H1 (cell line): ENCODE measurements at regions not wholly inside any gene's neighbourhood (a gene's known extent, or its start where the extent isn't known, plus 50 kb on each side); places are given as distances from the start of the nearest gene placed in this dataset.

ENCODE experiments used
- CTCF ChIA-PET: fragments of 300-600 bp; sonication (Branson Sonifier 250); formaldehyde crosslinking; loops from one replicate; lab custom pipeline; 2021; ENCODE audit not compliant: partially characterized antibody; lab: Charles Lee
- POLR2A ChIA-PET: fragments of 300-600 bp; sonication (Branson Sonifier 250); formaldehyde crosslinking; loops from one replicate; lab custom pipeline; 2021; ENCODE audit warnings: inconsistent platforms; ENCODE audit not compliant: partially characterized antibody; lab: Charles Lee
- DNase-seq, 2 experiments: peaks; one replicate each; pipeline versions ENCODE4 v3.0.0 to v3.0.0-alpha.2; 2010 to 2022; ENCODE audit warnings: low spot score in 2 of 2, low read depth in 1 of 2, mixed read lengths in 1 of 2
- FAIRE-seq: peaks from 2 replicates; lab custom pipeline; 2011; peaks lifted over from hg19 to GRCh38; lab: Jason Lieb, UNC
- H2AFZ ChIP-seq: 2 replicates; pipeline ENCODE4 v1.8.1; 2012; ENCODE audit warnings: low read length, inconsistent platforms
- H2AK5ac ChIP-seq: 2 replicates; pipeline ENCODE4 v1.6.1; 2013; ENCODE audit warnings: low read depth, low read length
- H2BK120ac ChIP-seq: replicated peaks from 2 replicates; pipeline ENCODE3; 2013; ENCODE audit warnings: low read depth, low read length, inconsistent platforms
- H2BK12ac ChIP-seq: 2 replicates; pipeline ENCODE4 v1.6.1; 2013; ENCODE audit warnings: low read depth, low read length
- H2BK15ac ChIP-seq: 2 replicates; pipeline ENCODE4 v1.6.1; 2013; ENCODE audit warnings: low read length
- H2BK20ac ChIP-seq: 2 replicates; pipeline ENCODE4 v1.6.1; 2013; ENCODE audit warnings: low read length
- H2BK5ac ChIP-seq: 2 replicates; pipeline ENCODE4 v1.6.1; 2013; ENCODE audit warnings: low read depth, low read length
- H3K14ac ChIP-seq: 2 replicates; pipeline ENCODE4 v1.6.1; 2013; ENCODE audit warnings: inconsistent platforms; ENCODE audit not compliant: insufficient read length
- H3K18ac ChIP-seq: 2 replicates; pipeline ENCODE4 v1.6.1; 2013; ENCODE audit warnings: low read length; ENCODE audit errors: extremely low read depth
- H3K23ac ChIP-seq: 2 replicates; pipeline ENCODE4 v1.6.1; 2013; ENCODE audit warnings: inconsistent platforms; ENCODE audit not compliant: insufficient read length
- H3K23me2 ChIP-seq: 2 replicates; pipeline ENCODE4 v1.6.1; 2013; ENCODE audit warnings: low read depth, low read length
- H3K27ac ChIP-seq: 2 replicates; pipeline ENCODE4 v1.6.1; 2011; ENCODE audit warnings: low read depth, low read length, inconsistent platforms
- H3K27me3 ChIP-seq, 4 experiments: replicated peaks in 1 of 4; 1 replicate in 1 of 4; 2 replicates in 3 of 4; pipeline versions ENCODE4 v1.6.1 to v1.8.1; 2011 to 2013; ENCODE audit warnings: low read length in 3 of 4, mild to moderate bottlenecking in 3 of 4, inconsistent platforms in 2 of 4, mixed read lengths in 2 of 4, moderate library complexity in 1 of 4; ENCODE audit not compliant: control insufficient read depth in 3 of 4, insufficient read depth in 3 of 4; ENCODE audit errors: extremely low read depth in 1 of 4
- H3K36me3 ChIP-seq, 4 experiments: 2 replicates each; pipeline versions ENCODE4 v1.6.1 to v1.8.1; 2011 to 2013; ENCODE audit warnings: mild to moderate bottlenecking in 4 of 4, low read length in 3 of 4, moderate library complexity in 2 of 4, control low read depth in 1 of 4, inconsistent platforms in 1 of 4; ENCODE audit not compliant: insufficient read depth in 4 of 4, control insufficient read depth in 2 of 4
- H3K4ac ChIP-seq: replicated peaks from 2 replicates; pipeline ENCODE3; 2013; ENCODE audit warnings: low read length, low read depth, mixed read lengths, inconsistent platforms; ENCODE audit not compliant: insufficient read length
- H3K4me1 ChIP-seq, 4 experiments: replicated peaks in 1 of 4; 1 replicate in 1 of 4; 2 replicates in 3 of 4; pipeline versions ENCODE4 v1.6.1 to v1.8.1; 2011 to 2013; ENCODE audit warnings: low read length in 3 of 4, inconsistent platforms in 2 of 4, mixed read lengths in 1 of 4; ENCODE audit not compliant: insufficient read depth in 4 of 4, control insufficient read depth in 3 of 4
- H3K4me2 ChIP-seq, 2 experiments: 2 replicates each; pipeline versions ENCODE4 v1.6.1 to v1.8.1; 2011 to 2013; ENCODE audit warnings: low read depth in 2 of 2, low read length in 2 of 2, control low read depth in 1 of 2, inconsistent platforms in 1 of 2, mild to moderate bottlenecking in 1 of 2; ENCODE audit not compliant: insufficient read depth in 1 of 2
- H3K4me3 ChIP-seq, 4 experiments: fragments of 200-600, 300-600 bp in 1 of 4; sonication (generic), shearing (Covaris generic), sonication (Bioruptor Twin) in 1 of 4; 2 replicates each; pipeline versions ENCODE4 v1.5.1 to v1.8.1; 2011 to 2016; ENCODE audit warnings: low read length in 4 of 4, low read depth in 3 of 4, control low read depth in 2 of 4, inconsistent platforms in 2 of 4, mild to moderate bottlenecking in 2 of 4, mixed read lengths in 1 of 4, moderate library complexity in 1 of 4; ENCODE audit not compliant: insufficient read depth in 2 of 4; ENCODE audit errors: extremely low read depth in 1 of 4
- H3K56ac ChIP-seq: replicated peaks from 2 replicates; pipeline ENCODE3; 2013; ENCODE audit warnings: low read depth, mild to moderate bottlenecking, mixed read lengths, low read length, inconsistent platforms; ENCODE audit not compliant: insufficient read length
- H3K79me1 ChIP-seq: 2 replicates; pipeline ENCODE4 v1.6.1; 2013; ENCODE audit warnings: low read depth, low read length, control low read depth
- H3K79me2 ChIP-seq, 2 experiments: 2 replicates each; pipeline versions ENCODE4 v1.6.1 to v1.8.1; 2012 to 2013; ENCODE audit warnings: low read length in 2 of 2, mild to moderate bottlenecking in 2 of 2, inconsistent platforms in 1 of 2; ENCODE audit not compliant: insufficient read depth in 2 of 2, control insufficient read depth in 1 of 2
- H3K9ac ChIP-seq, 4 experiments: replicated peaks in 1 of 4; 1 replicate in 1 of 4; 2 replicates in 3 of 4; pipeline versions ENCODE4 v1.6.1 to v1.8.1; 2011 to 2013; ENCODE audit warnings: low read depth in 3 of 4, low read length in 3 of 4, control low read depth in 2 of 4, mild to moderate bottlenecking in 2 of 4, moderate library complexity in 2 of 4, inconsistent platforms in 1 of 4; ENCODE audit errors: extremely low read depth in 1 of 4
- H3K9me3 ChIP-seq, 2 experiments: 2 replicates each; pipeline versions ENCODE4 v1.6.1 to v1.8.1; 2012 to 2013; ENCODE audit warnings: mild to moderate bottlenecking in 2 of 2, moderate library complexity in 2 of 2, control low read depth in 1 of 2, inconsistent platforms in 1 of 2, low read depth in 1 of 2, low read length in 1 of 2, mixed read lengths in 1 of 2; ENCODE audit not compliant: insufficient read depth in 2 of 2
- H4K20me1 ChIP-seq, 2 experiments: replicated peaks in 1 of 2; 2 replicates each; pipeline versions ENCODE3 to v1.8.1; 2011 to 2013; ENCODE audit warnings: inconsistent platforms in 2 of 2, low read length in 2 of 2, mild to moderate bottlenecking in 1 of 2; ENCODE audit not compliant: insufficient read depth in 2 of 2, control insufficient read depth in 1 of 2
- H4K5ac ChIP-seq: 2 replicates; pipeline ENCODE4 v1.6.1; 2013; ENCODE audit warnings: low read length, low read depth, mixed read lengths, inconsistent platforms; ENCODE audit not compliant: insufficient read length
- H4K8ac ChIP-seq: 2 replicates; pipeline ENCODE4 v1.8.0; 2013; ENCODE audit warnings: mild to moderate bottlenecking, moderate library complexity, low read length, inconsistent platforms; ENCODE audit not compliant: insufficient read depth; ENCODE audit errors: extremely low read depth
- H4K91ac ChIP-seq: replicated peaks from 2 replicates; pipeline ENCODE3; 2013; ENCODE audit warnings: low read length, mixed read lengths, inconsistent platforms; ENCODE audit not compliant: insufficient read length
- CBX5 ChIP-seq: fragments of 300-800, 300-1000 bp; sonication (generic); IDR thresholded peaks from 2 replicates; pipeline ENCODE4 v1.7.1; 2016; ENCODE audit warnings: antibody characterized with exemption, low read length, low read depth
- CBX8 ChIP-seq: fragments of 300-800, 300-1000 bp; sonication (generic); IDR thresholded peaks from 2 replicates; pipeline ENCODE4 v1.7.1; 2016; ENCODE audit warnings: low read depth, low read length, borderline replicate concordance
- CTBP2 ChIP-seq: IDR thresholded peaks from 2 replicates; pipeline ENCODE4 v1.7.0; 2011; ENCODE audit warnings: borderline replicate concordance, mild to moderate bottlenecking, moderate library complexity, mixed read lengths, low read length; ENCODE audit not compliant: insufficient read depth, insufficient read length
- EGR1 ChIP-seq: IDR thresholded peaks from 2 replicates; pipeline ENCODE4 v1.6.1; 2011; ENCODE audit warnings: low read depth, low read length, borderline replicate concordance
- EZH2 ChIP-seq: fragments of 200-600 bp; sonication (generic); IDR thresholded peaks from 2 replicates; pipeline ENCODE4 v1.7.1; 2012; ENCODE audit warnings: low read depth, mild to moderate bottlenecking, moderate library complexity, low read length, inconsistent platforms; ENCODE audit not compliant: severe bottlenecking
- FOSL1 ChIP-seq: IDR thresholded peaks from 2 replicates; pipeline ENCODE4 v1.6.1; 2011; ENCODE audit warnings: mild to moderate bottlenecking, low read depth, low read length, moderate library complexity; ENCODE audit not compliant: insufficient read depth
- HDAC2 ChIP-seq, 2 experiments: fragments of 300-600 bp in 1 of 2; sonication (generic) in 1 of 2; IDR thresholded peaks; 2 replicates each; pipeline ENCODE4 v1.6.1; 2011 to 2012; ENCODE audit warnings: low read depth in 2 of 2, low read length in 2 of 2, mild to moderate bottlenecking in 2 of 2, moderate library complexity in 2 of 2, borderline replicate concordance in 1 of 2, inconsistent platforms in 1 of 2
- POLR2A ChIP-seq, 2 experiments: IDR thresholded peaks; 1 replicate in 1 of 2; 2 replicates in 1 of 2; pipeline ENCODE4 v1.6.1; 2011; ENCODE audit warnings: low read depth in 2 of 2, low read length in 2 of 2, mild to moderate bottlenecking in 2 of 2; ENCODE audit errors: control extremely low read depth in 1 of 2
- POLR2AphosphoS5 ChIP-seq: IDR thresholded peaks from 2 replicates; pipeline ENCODE4 v1.6.1; 2011; ENCODE audit warnings: low read depth, low read length
- POU5F1 ChIP-seq: IDR thresholded peaks from 2 replicates; pipeline ENCODE4 v1.6.1; 2011; ENCODE audit warnings: low read depth, mild to moderate bottlenecking, low read length, moderate library complexity
- SIRT6 ChIP-seq: IDR thresholded peaks from one replicate; pipeline ENCODE4 v1.7.1; 2012; ENCODE audit warnings: low read length, inconsistent platforms
- SUZ12 ChIP-seq: fragments of 200-600 bp; sonication (generic); IDR thresholded peaks from 2 replicates; pipeline ENCODE4 v1.6.1; 2012; ENCODE audit warnings: mild to moderate bottlenecking, inconsistent platforms, low read length, moderate library complexity, mixed read lengths
- TCF12 ChIP-seq: IDR thresholded peaks from 2 replicates; pipeline ENCODE4 v1.6.1; 2011; ENCODE audit warnings: low read depth, mild to moderate bottlenecking, low read length
- WGBS, 2 experiments: shearing (Covaris generic) in 1 of 2; methylation state at CpG; one replicate each; pipeline versions ENCODE4 v1.1.6 to v1.1.7; 2013 to 2015; ENCODE audit warnings: low lambda C conversion rate in 2 of 2, mixed read lengths in 2 of 2, inconsistent platforms in 1 of 2, low coverage in 1 of 2, missing lambda C conversion rate in 1 of 2; ENCODE audit not compliant: insufficient replicate concordance in 2 of 2, insufficient coverage in 1 of 2, insufficient read length in 1 of 2; ENCODE audit errors: extremely low coverage in 1 of 2, missing lambda C conversion rate in 1 of 2; 5-methylcytosine and 5-hydroxymethylcytosine counted together

GRCh38 chr1:157353546-157353945 is 198.8 kb downstream of the FCRL5 start:
- 0 out of 4 replicates have a peak, but pooled peaks cover 0 to 4% of the 10 kb centered on the region in 2 experiments for H3K9me3 ChIP-seq
- no peaks in the 10 kb centered on the region for H3K36me3 ChIP-seq
- no peak overlapping the region for H3K14ac ChIP-seq
- no peaks in the 10 kb centered on the region for H4K20me1 ChIP-seq
- no peak overlapping the region for H2BK5ac ChIP-seq
- TF ChIP-seq SIRT6: no peak
- no peak for TF ChIP-seq POLR2AphosphoS5
- no peak for TF ChIP-seq HDAC2 (IDR thresholded peaks at IDR 0.05; ENCODE audit: borderline replicate concordance in 1 of 2, low read depth in 2 of 2, low read length in 2 of 2)
- TF ChIP-seq EZH2: no peak
- no peak for TF ChIP-seq POU5F1
- no peak for TF ChIP-seq FOSL1
- no peak for TF ChIP-seq SUZ12
- TF ChIP-seq EGR1: no peak
- no peak for TF ChIP-seq POLR2A (IDR thresholded peaks at IDR 0.05; ENCODE audit: control extremely low read depth in 1 of 2, low read depth in 2 of 2, low read length in 2 of 2)
- no peak for TF ChIP-seq CBX8
- TF ChIP-seq TCF12: no peak
- TF ChIP-seq CTBP2: no peak
- TF ChIP-seq CBX5: no peak
- H3K23me2 ChIP-seq: no peaks in the 10 kb centered on the region
- no peaks in the 10 kb centered on the region; a peak in 1 of 7 replicates for H3K27me3 ChIP-seq
- no peak overlapping the region for H4K5ac ChIP-seq
- H3K23ac ChIP-seq: no peak overlapping the region
- H3K4me3 ChIP-seq: no peak overlapping the region
- no peak overlapping the region for H4K91ac ChIP-seq
- POLR2A ChIA-PET: no interaction called here
- FAIRE-seq: no peak
- no peak overlapping the region for H3K4ac ChIP-seq
- H3K56ac ChIP-seq: no peak overlapping the region
- no peak overlapping the region for H2BK120ac ChIP-seq
- no peak overlapping the region for H2BK15ac ChIP-seq
- H3K27ac ChIP-seq: no peak overlapping the region
- H2BK12ac ChIP-seq: no peak overlapping the region
- no peak overlapping the region for H2BK20ac ChIP-seq
- DNase-seq: no peak
- CTCF ChIA-PET: interaction anchor here (1.1 to 5.5 kb wide), 5 partner anchors 10 to 157 kb away, joined by 3 to 27 read pairs (median 5); no protein-coding TSS in a partner anchor
- H2AFZ ChIP-seq: no peak overlapping the region
- H3K79me1 ChIP-seq: no peaks in the 10 kb centered on the region
- H4K8ac ChIP-seq: no peak overlapping the region
- H2AK5ac ChIP-seq: no peak overlapping the region
- H3K79me2 ChIP-seq: no peaks in the 10 kb centered on the region
- no peaks in the 10 kb centered on the region for H3K4me1 ChIP-seq
- WGBS, 2 experiments: 93% methylated on average over 2 of the region's 2 CpGs; no CpG with 5 or more reads in 1 of the 2 experiments
- H3K4me2 ChIP-seq: no peak overlapping the region
- no peak overlapping the region for H3K9ac ChIP-seq
- H3K18ac ChIP-seq: no peak overlapping the region
